K562 (cell line): ENCODE measurements at regions not wholly inside any gene's neighbourhood (a gene's known extent, or its start where the extent isn't known, plus 50 kb on each side); places are given as distances from the start of the nearest gene placed in this dataset.

Experiments used
- ATAC-seq: fragments of 200-7000 bp; cut with Tn5 transposase; 3 replicates; pipeline ENCODE4 v1.9.1; 2020; ENCODE audit warnings: moderate library complexity
- BruUV-seq: library from RNA; stranded (reverse); fragments of 400-500 nt; replicated peaks from 2 replicates; lab custom pipeline; 2021; lab: Mats Ljungman, UMichigan
- CTCF ChIA-PET: fragments of 300-600 bp; formaldehyde crosslinking; extraction: SDS; loops from one replicate; lab custom pipeline; 2021; ENCODE audit warnings: low intra/inter-chr PET ratio; lab: Yijun Ruan, JAX
- POLR2A ChIA-PET: fragments of 300-600, 350-650 bp; sonication (Branson Sonifier 250); formaldehyde crosslinking; extraction: SDS; loops from one replicate; lab custom pipeline; 2021; ENCODE audit warnings: antibody characterized with exemption, inconsistent platforms; lab: Yijun Ruan, JAX
- DNase-seq, 4 experiments: peaks; one replicate each; pipeline versions ENCODE4 v3.0.0 to v3.0.0-alpha.2; 2011 to 2018; ENCODE audit warnings: low spot score in 3 of 4, mixed read lengths in 3 of 4; ENCODE audit errors: extremely low read depth in 1 of 4
- FAIRE-seq: peaks from 2 replicates; lab custom pipeline; 2011; peaks lifted over from hg19 to GRCh38; lab: Jason Lieb, UNC
- H2AFZ ChIP-seq: 2 replicates; pipeline ENCODE4 v1.6.0; 2011; ENCODE audit warnings: low read depth, low read length, control low read depth, inconsistent platforms
- H3K27ac ChIP-seq: fragments of 200-600 bp; 3 replicates; pipeline ENCODE4 v1.8.0; 2011; ENCODE audit warnings: low read depth, mild to moderate bottlenecking, control low read depth, inconsistent platforms, low read length, moderate library complexity, mixed read lengths; ENCODE audit errors: extremely low read depth
- H3K27me3 ChIP-seq, 2 experiments: fragments of 300-600 bp in 1 of 2; 2 replicates in 1 of 2; 3 replicates in 1 of 2; pipeline versions ENCODE4 v1.6.0 to v1.8.0; 2011; ENCODE audit warnings: inconsistent platforms in 2 of 2, low read length in 2 of 2, mild to moderate bottlenecking in 1 of 2, mixed read lengths in 1 of 2, moderate library complexity in 1 of 2; ENCODE audit not compliant: control insufficient read depth in 2 of 2, insufficient read depth in 2 of 2
- H3K36me3 ChIP-seq: fragments of 300-600 bp; 3 replicates; pipeline ENCODE4 v1.8.0; 2011; ENCODE audit warnings: mild to moderate bottlenecking, low read length, inconsistent platforms; ENCODE audit not compliant: control insufficient read depth, insufficient read depth
- H3K4me1 ChIP-seq, 2 experiments: fragments of 200-600 bp in 1 of 2; replicated peaks in 1 of 2; 2 replicates in 1 of 2; 3 replicates in 1 of 2; pipeline versions ENCODE4 v1.5.1 to v1.8.0; 2011; ENCODE audit warnings: inconsistent platforms in 2 of 2, low read length in 2 of 2, mild to moderate bottlenecking in 1 of 2, mixed read lengths in 1 of 2, moderate library complexity in 1 of 2; ENCODE audit not compliant: control insufficient read depth in 2 of 2, insufficient read depth in 2 of 2
- H3K4me2 ChIP-seq: 2 replicates; pipeline ENCODE4 v1.6.1; 2011; ENCODE audit warnings: low read length, control low read depth, inconsistent platforms, mixed read lengths; ENCODE audit not compliant: insufficient read depth
- H3K4me3 ChIP-seq: fragments of 200-600 bp; sonication (generic), shearing (Covaris generic); 2 replicates; pipeline ENCODE4 v1.5.1; 2016; ENCODE audit warnings: control low read depth, inconsistent platforms
- H3K79me2 ChIP-seq: fragments of 200-600 bp; 3 replicates; pipeline ENCODE4 v1.8.0; 2011; ENCODE audit warnings: low read length, inconsistent platforms; ENCODE audit not compliant: control insufficient read depth, insufficient read depth
- H3K9ac ChIP-seq, 2 experiments: 2 replicates each; pipeline versions ENCODE4 v1.6.0 to v1.6.1; 2011; ENCODE audit warnings: low read depth in 2 of 2, low read length in 2 of 2, control low read depth in 1 of 2, inconsistent platforms in 1 of 2, mild to moderate bottlenecking in 1 of 2, mixed read lengths in 1 of 2; ENCODE audit not compliant: insufficient read depth in 1 of 2
- H3K9me1 ChIP-seq: one replicate; pipeline ENCODE4 v1.6.0; 2011; ENCODE audit warnings: inconsistent platforms, mild to moderate bottlenecking, low read length, moderate library complexity; ENCODE audit not compliant: control insufficient read depth, insufficient read depth
- H3K9me3 ChIP-seq: replicated peaks from 2 replicates; pipeline ENCODE4 v1.5.1; 2011; ENCODE audit warnings: low read depth, low read length, inconsistent platforms; ENCODE audit not compliant: control insufficient read depth, insufficient read depth
- H4K20me1 ChIP-seq: replicated peaks from 2 replicates; pipeline ENCODE4 v1.6.1; 2011; ENCODE audit warnings: low read length, inconsistent platforms, mixed read lengths; ENCODE audit not compliant: control insufficient read depth, insufficient read depth
- DDX20 ChIP-seq: fragments of 450-650 bp; IDR thresholded peaks from 2 replicates; pipeline ENCODE4 v1.6.1; 2016; ENCODE audit warnings: missing genetic modification characterization, low read depth, mild to moderate bottlenecking, missing compliant biosample characterization, moderate library complexity
- MXI1 ChIP-seq: IDR thresholded peaks from 2 replicates; pipeline ENCODE4 v1.6.1; 2011; ENCODE audit warnings: low read depth, mild to moderate bottlenecking, improper control_type of control experiment, low read length
- NFATC3 ChIP-seq: fragments of 450-650 bp; IDR thresholded peaks from 2 replicates; pipeline ENCODE4 v1.6.1; 2017; ENCODE audit warnings: mild to moderate bottlenecking
- PCBP1 ChIP-seq: fragments of 200-400 bp; formaldehyde crosslinking; IDR thresholded peaks from 2 replicates; pipeline ENCODE4 v1.6.1; 2018; ENCODE audit warnings: mild to moderate bottlenecking, low read depth, low read length; ENCODE audit not compliant: poor library complexity, severe bottlenecking
- PHF8 ChIP-seq: fragments of 200-600 bp; sonication (generic); IDR thresholded peaks from 2 replicates; pipeline ENCODE4 v1.6.1; 2012; ENCODE audit warnings: mixed run types, mild to moderate bottlenecking, inconsistent platforms, low read length, moderate library complexity, borderline replicate concordance
- RFX1 ChIP-seq: fragments of 450-650 bp; IDR thresholded peaks from 2 replicates; pipeline ENCODE4 v1.6.1; 2016; ENCODE audit warnings: mild to moderate bottlenecking, moderate library complexity
- SIRT6 ChIP-seq: IDR thresholded peaks from one replicate; pipeline ENCODE4 v1.6.1; 2012; ENCODE audit warnings: low read depth, mild to moderate bottlenecking, control low read depth, inconsistent platforms, low read length, moderate library complexity
- SMAD3 ChIP-seq: fragments of 450-650 bp; formaldehyde crosslinking; conservative IDR thresholded peaks from 2 replicates; pipeline ENCODE4 v1.4.0; 2020; ENCODE audit warnings: mild to moderate bottlenecking
- TAF7 ChIP-seq: fragments of 450-650 bp; IDR thresholded peaks from 2 replicates; pipeline ENCODE4 v1.6.1; 2016; ENCODE audit warnings: missing genetic modification characterization, missing compliant biosample characterization
- ZNF23 ChIP-seq: fragments of 250-450 bp; sonication (Bioruptor Pico); IDR thresholded peaks from 2 replicates; pipeline ENCODE4 v1.4.0; 2020; ENCODE audit warnings: mild to moderate bottlenecking
- WGBS: fragments of 100-300 bp; shearing (Covaris generic); methylation state at CpG from one replicate; pipeline ENCODE4 v1.1.6; 2016; ENCODE audit warnings: low coverage, mixed read lengths; ENCODE audit not compliant: insufficient coverage; ENCODE audit errors: missing lambda C conversion rate; 5-methylcytosine and 5-hydroxymethylcytosine counted together
- in situ Hi-C: fragments of 300-500 bp; cut with MboI; formaldehyde crosslinking; loops from 4 replicates; pipeline ENCODE4 v1.15.0; 2018; ENCODE audit warnings: inconsistent platforms, mixed read lengths
- intact Hi-C: fragments of 100-400 bp; cut with micrococcal nuclease; formaldehyde crosslinking; loops from 2 replicates; pipeline ENCODE4 v1.14.2; 2022
- TF ChIP-seq, protein P1 (sequence below): sonication (generic); formaldehyde crosslinking; IDR thresholded peaks from 2 replicates; pipeline ENCODE4 v1.8.0; 2022; ENCODE audit warnings: missing genetic modification reagents, mild to moderate bottlenecking, borderline replicate concordance
- TF ChIP-seq, protein P2 (sequence below): fragments of 250-450 bp; sonication (Bioruptor Pico); IDR thresholded peaks from 2 replicates; pipeline ENCODE4 v1.5.0; 2022; ENCODE audit warnings: mild to moderate bottlenecking
- TF ChIP-seq, protein P3 (sequence below): fragments of 450-650 bp; IDR thresholded peaks from 2 replicates; pipeline ENCODE4 v1.6.1; 2017; ENCODE audit warnings: antibody characterized with exemption
- TF ChIP-seq, protein P4 (sequence below): fragments of 450-650 bp; formaldehyde crosslinking; IDR thresholded peaks from 2 replicates; pipeline ENCODE4 v1.4.0; 2020; ENCODE audit warnings: mild to moderate bottlenecking, moderate library complexity
- TF ChIP-seq, protein P5 (sequence below): fragments of 250-450 bp; sonication (Bioruptor Pico); IDR thresholded peaks from 2 replicates; pipeline ENCODE4 v1.8.0; 2022; ENCODE audit warnings: inconsistent platforms

DNA sequence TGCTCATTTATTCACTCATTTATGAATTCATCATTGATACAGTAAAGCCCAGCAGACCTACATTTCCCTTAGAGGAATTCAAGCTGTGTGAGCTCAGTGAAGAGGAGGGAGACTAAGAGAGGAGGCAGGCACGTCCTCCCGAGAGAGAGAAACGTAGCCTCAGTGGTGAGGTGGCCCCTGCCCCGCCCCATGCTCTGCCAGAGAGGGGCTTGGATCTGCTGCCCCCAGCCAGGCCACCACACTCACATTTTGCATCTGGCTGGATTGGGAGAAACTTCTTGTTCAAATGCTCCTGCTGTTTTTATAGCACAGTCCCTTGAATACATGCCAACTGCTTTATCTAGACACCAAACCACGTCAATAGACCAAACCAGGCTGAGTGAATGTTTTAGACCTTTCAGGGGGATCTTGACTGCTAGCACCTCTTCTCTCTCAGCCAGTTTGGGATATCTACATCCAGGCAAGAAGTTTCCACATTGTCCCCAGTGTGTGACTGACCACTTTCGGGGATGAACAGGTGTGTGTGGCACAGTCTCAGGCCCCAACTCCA lies 67.7 kb upstream of the AJAP1 start:
- no peak overlapping the region for H2AFZ ChIP-seq
- no peaks in the 10 kb centered on the region for H3K4me1 ChIP-seq
- H3K9me3 ChIP-seq, result no peaks in the 10 kb centered on the region
- BruUV-seq, result no TSS peak
- H3K9ac ChIP-seq, result no peak overlapping the region
- no peak overlapping the region for H3K4me2 ChIP-seq
- DNase-seq, result no peak
- 0% methylated on average over 6 of the region's 6 CpGs for WGBS
- no peaks in the 10 kb centered on the region for H3K36me3 ChIP-seq
- ChIA-PET CTCF (no interaction called here), POLR2A (no interaction called here)
- intact Hi-C loops (no loop called here), in situ Hi-C loops (no loop called here)
- ATAC-seq, result no peak
- no peaks in the 10 kb centered on the region for H3K79me2 ChIP-seq
- peaks cover 0 to 5% of the 10 kb centered on the region in 2 experiments; a peak in 2 of 5 replicates for H3K27me3 ChIP-seq
- H3K9me1 ChIP-seq, result no peaks in the 10 kb centered on the region
- FAIRE-seq, result no peak
- no peaks in the 10 kb centered on the region for H4K20me1 ChIP-seq
- H3K27ac ChIP-seq, result no peak overlapping the region
- no peak overlapping the region for H3K4me3 ChIP-seq
- TF ChIP-seq TAF7, result no peak
- TF ChIP-seq, protein P1, sequence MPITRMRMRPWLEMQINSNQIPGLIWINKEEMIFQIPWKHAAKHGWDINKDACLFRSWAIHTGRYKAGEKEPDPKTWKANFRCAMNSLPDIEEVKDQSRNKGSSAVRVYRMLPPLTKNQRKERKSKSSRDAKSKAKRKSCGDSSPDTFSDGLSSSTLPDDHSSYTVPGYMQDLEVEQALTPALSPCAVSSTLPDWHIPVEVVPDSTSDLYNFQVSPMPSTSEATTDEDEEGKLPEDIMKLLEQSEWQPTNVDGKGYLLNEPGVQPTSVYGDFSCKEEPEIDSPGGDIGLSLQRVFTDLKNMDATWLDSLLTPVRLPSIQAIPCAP, result no peak
- TF ChIP-seq, protein P2, sequence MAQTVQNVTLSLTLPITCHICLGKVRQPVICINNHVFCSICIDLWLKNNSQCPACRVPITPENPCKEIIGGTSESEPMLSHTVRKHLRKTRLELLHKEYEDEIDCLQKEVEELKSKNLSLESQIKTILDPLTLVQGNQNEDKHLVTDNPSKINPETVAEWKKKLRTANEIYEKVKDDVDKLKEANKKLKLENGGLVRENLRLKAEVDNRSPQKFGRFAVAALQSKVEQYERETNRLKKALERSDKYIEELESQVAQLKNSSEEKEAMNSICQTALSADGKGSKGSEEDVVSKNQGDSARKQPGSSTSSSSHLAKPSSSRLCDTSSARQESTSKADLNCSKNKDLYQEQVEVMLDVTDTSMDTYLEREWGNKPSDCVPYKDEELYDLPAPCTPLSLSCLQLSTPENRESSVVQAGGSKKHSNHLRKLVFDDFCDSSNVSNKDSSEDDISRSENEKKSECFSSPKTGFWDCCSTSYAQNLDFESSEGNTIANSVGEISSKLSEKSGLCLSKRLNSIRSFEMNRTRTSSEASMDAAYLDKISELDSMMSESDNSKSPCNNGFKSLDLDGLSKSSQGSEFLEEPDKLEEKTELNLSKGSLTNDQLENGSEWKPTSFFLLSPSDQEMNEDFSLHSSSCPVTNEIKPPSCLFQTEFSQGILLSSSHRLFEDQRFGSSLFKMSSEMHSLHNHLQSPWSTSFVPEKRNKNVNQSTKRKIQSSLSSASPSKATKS, result no peak
- TF ChIP-seq, protein P3, sequence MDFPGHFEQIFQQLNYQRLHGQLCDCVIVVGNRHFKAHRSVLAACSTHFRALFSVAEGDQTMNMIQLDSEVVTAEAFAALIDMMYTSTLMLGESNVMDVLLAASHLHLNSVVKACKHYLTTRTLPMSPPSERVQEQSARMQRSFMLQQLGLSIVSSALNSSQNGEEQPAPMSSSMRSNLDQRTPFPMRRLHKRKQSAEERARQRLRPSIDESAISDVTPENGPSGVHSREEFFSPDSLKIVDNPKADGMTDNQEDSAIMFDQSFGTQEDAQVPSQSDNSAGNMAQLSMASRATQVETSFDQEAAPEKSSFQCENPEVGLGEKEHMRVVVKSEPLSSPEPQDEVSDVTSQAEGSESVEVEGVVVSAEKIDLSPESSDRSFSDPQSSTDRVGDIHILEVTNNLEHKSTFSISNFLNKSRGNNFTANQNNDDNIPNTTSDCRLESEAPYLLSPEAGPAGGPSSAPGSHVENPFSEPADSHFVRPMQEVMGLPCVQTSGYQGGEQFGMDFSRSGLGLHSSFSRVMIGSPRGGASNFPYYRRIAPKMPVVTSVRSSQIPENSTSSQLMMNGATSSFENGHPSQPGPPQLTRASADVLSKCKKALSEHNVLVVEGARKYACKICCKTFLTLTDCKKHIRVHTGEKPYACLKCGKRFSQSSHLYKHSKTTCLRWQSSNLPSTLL, result no peak
- TF ChIP-seq, protein P4, sequence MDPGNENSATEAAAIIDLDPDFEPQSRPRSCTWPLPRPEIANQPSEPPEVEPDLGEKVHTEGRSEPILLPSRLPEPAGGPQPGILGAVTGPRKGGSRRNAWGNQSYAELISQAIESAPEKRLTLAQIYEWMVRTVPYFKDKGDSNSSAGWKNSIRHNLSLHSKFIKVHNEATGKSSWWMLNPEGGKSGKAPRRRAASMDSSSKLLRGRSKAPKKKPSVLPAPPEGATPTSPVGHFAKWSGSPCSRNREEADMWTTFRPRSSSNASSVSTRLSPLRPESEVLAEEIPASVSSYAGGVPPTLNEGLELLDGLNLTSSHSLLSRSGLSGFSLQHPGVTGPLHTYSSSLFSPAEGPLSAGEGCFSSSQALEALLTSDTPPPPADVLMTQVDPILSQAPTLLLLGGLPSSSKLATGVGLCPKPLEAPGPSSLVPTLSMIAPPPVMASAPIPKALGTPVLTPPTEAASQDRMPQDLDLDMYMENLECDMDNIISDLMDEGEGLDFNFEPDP (CRISPR knock-in tag), result no peak
- no peak for TF ChIP-seq PCBP1
- TF ChIP-seq, protein P5, sequence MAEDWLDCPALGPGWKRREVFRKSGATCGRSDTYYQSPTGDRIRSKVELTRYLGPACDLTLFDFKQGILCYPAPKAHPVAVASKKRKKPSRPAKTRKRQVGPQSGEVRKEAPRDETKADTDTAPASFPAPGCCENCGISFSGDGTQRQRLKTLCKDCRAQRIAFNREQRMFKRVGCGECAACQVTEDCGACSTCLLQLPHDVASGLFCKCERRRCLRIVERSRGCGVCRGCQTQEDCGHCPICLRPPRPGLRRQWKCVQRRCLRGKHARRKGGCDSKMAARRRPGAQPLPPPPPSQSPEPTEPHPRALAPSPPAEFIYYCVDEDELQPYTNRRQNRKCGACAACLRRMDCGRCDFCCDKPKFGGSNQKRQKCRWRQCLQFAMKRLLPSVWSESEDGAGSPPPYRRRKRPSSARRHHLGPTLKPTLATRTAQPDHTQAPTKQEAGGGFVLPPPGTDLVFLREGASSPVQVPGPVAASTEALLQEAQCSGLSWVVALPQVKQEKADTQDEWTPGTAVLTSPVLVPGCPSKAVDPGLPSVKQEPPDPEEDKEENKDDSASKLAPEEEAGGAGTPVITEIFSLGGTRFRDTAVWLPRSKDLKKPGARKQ (CRISPR knock-in tag), result no peak
- TF ChIP-seq SIRT6, result no peak
- no peak for TF ChIP-seq ZNF23
- no peak for TF ChIP-seq NFATC3
- no peak for TF ChIP-seq RFX1
- TF ChIP-seq PHF8, result no peak
- TF ChIP-seq DDX20, result no peak
- TF ChIP-seq SMAD3, result no peak
- no peak for TF ChIP-seq MXI1
